ENCODE measurements at regions not wholly inside any gene's neighbourhood (a gene's known extent, or its start where the extent isn't known, plus 50 kb on each side); places are given as distances from the start of the nearest gene placed in this dataset.

DNA sequence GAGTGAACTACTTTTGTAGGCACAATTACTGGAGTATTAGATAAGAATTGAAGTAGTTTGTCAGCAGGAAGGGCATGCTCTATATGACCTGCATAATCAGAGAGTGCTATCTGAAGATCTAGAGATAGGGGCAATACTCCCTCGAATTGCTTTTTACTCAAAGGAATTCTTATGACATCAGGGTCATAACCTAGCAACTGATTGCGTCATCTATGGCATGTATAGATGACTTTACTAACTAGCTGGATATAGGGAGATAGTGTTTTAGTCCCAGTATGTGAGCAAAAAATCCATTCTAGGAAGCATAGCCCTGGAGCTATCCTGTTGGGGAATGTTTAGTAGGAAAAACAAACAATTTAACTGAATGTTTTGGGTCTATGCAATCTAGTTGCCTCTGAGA, 109.5 kb upstream of the ZNF267 start:
- Histone ChIP-seq H3K4me3 (no peak overlapping the region), H3K36me3 (peaks cover 0 to 22% of the 10 kb centered on the region in 2 donors), H3K4me1 (no peaks in the 10 kb centered on the region), H3K27me3 (no peaks in the 10 kb centered on the region), H3K27ac (no peak overlapping the region), H3K9me3 (peaks cover 5 to 93% of the 10 kb centered on the region in 2 donors)
- TF ChIP-seq, protein P1, sequence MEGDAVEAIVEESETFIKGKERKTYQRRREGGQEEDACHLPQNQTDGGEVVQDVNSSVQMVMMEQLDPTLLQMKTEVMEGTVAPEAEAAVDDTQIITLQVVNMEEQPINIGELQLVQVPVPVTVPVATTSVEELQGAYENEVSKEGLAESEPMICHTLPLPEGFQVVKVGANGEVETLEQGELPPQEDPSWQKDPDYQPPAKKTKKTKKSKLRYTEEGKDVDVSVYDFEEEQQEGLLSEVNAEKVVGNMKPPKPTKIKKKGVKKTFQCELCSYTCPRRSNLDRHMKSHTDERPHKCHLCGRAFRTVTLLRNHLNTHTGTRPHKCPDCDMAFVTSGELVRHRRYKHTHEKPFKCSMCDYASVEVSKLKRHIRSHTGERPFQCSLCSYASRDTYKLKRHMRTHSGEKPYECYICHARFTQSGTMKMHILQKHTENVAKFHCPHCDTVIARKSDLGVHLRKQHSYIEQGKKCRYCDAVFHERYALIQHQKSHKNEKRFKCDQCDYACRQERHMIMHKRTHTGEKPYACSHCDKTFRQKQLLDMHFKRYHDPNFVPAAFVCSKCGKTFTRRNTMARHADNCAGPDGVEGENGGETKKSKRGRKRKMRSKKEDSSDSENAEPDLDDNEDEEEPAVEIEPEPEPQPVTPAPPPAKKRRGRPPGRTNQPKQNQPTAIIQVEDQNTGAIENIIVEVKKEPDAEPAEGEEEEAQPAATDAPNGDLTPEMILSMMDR (IDR thresholded peaks at IDR 0.05): no peak
- intact Hi-C loops (cut with DNase I): no loop called here
- DNase-seq (no peak), ATAC-seq (no peak)

DNA sequence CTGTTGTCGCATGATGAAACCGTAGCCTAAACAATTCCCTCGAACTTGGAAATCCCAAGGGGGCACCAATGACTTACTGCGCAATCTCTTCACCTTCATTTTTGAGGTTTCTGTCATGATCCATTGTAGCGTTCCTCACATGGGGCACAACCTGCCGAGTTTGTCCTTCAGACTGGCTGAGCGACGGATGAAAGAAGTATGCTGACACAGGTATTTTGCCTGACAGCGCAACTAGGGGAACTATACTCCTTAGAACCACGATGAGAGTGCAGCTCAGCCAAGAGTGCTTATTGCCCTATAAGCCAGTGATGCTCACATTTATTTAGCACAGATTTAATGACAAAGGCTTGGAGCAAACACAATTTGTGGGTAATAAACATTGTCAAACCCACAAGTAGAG, 106.3 kb upstream of the ZNF267 start:
- DNase-seq (no peak), ATAC-seq (no peak)
- Histone ChIP-seq H3K27ac (no peak overlapping the region), H3K27me3 (no peaks in the 10 kb centered on the region), H3K36me3 (peaks cover 0 to 2% of the 10 kb centered on the region in 2 donors), H3K4me1 (no peaks in the 10 kb centered on the region), H3K4me3 (no peak overlapping the region), H3K9me3 (peaks cover 1 to 100% of the 10 kb centered on the region in 2 donors)
- TF ChIP-seq, protein P1 (IDR thresholded peaks at IDR 0.05): no peak
- intact Hi-C loops (cut with DNase I): no loop called here

GRCh38 chr16:31780342-31780741, 93.3 kb upstream of the ZNF267 start:
- TF ChIP-seq, protein P1 (IDR thresholded peaks at IDR 0.05): no peak

GRCh38 chr16:31785126-31785525, 88.5 kb upstream of the ZNF267 start:
- DNase-seq (no peak), ATAC-seq (no peak)
- Histone ChIP-seq H3K36me3 (no peaks in the 10 kb centered on the region), H3K4me1 (no peaks in the 10 kb centered on the region), H3K27ac (no peak overlapping the region), H3K4me3 (no peak overlapping the region), H3K27me3 (no peaks in the 10 kb centered on the region), H3K9me3 (peaks cover 0 to 99% of the 10 kb centered on the region in 2 donors)
- TF ChIP-seq, protein P1 (IDR thresholded peaks at IDR 0.05): no peak
- intact Hi-C loops (cut with DNase I): no loop called here

More at GRCh38 chr16:31780342-31780741, 93.3 kb upstream of the ZNF267 start:
- ATAC-seq: no peak
- no peak overlapping the region for H3K27ac ChIP-seq
- H3K36me3 ChIP-seq: no peaks in the 10 kb centered on the region
- intact Hi-C loops (cut with DNase I): no loop called here
- no peak for DNase-seq
- H3K9me3 ChIP-seq: peaks cover 0 to 100% of the 10 kb centered on the region in 2 donors
- no peaks in the 10 kb centered on the region for H3K27me3 ChIP-seq
- no peaks in the 10 kb centered on the region for H3K4me1 ChIP-seq
- no peak overlapping the region for H3K4me3 ChIP-seq

DNA sequence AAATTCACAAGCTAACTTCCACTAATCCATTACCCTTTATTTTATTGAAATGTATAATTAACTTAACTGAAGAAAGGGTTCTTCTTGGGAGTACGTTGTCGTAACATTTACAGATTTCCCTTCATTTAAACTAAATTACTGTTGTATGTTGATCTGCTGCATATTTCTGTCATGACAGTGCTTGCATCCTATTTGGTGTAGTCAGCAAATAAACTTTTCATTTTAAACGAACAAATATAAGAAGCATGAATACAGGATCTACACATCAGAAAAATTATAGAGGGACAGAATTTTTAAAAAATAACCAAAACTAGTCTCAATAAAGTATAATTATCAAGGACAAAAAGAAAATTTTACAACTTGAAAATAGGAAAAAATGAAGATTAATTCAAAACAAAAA, 66.5 kb upstream of the ZNF267 start:
- Histone ChIP-seq H3K27me3 (no peaks in the 10 kb centered on the region), H3K27ac (no peak overlapping the region), H3K4me1 (no peaks in the 10 kb centered on the region), H3K4me3 (no peak overlapping the region), H3K36me3 (no peaks in the 10 kb centered on the region), H3K9me3 (peaks cover 0 to 8% of the 10 kb centered on the region in 2 donors)
- no peak for DNase-seq
- TF ChIP-seq, protein P1 (IDR thresholded peaks at IDR 0.05): no peak
- intact Hi-C loops (cut with DNase I): no loop called here
- no peak for ATAC-seq
